ENCODE measurements at regions not wholly inside any gene's neighbourhood (a gene's known extent, or its start where the extent isn't known, plus 50 kb on each side); places are given as distances from the start of the nearest gene placed in this dataset.

DNA sequence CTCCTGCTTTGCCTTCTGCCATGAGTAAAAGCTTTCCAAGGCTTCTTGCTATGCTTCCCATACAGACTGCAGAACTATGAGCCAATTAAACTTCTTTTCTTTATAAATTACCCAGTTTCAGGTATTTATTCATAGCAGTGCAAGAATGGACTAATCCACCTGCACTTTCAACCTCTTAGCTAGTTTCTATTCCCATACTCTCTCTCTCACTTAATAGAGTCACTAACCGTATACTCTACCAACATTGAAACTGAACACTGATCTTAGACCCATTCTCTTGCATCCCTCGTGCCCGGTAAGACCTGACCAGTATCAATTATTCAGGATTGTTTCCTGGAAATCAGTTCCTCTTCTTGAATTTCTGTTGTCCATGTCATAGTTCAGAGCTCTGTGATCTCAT lies 92.7 kb upstream of the TMC3 start:
- TF ChIP-seq, protein P1, sequence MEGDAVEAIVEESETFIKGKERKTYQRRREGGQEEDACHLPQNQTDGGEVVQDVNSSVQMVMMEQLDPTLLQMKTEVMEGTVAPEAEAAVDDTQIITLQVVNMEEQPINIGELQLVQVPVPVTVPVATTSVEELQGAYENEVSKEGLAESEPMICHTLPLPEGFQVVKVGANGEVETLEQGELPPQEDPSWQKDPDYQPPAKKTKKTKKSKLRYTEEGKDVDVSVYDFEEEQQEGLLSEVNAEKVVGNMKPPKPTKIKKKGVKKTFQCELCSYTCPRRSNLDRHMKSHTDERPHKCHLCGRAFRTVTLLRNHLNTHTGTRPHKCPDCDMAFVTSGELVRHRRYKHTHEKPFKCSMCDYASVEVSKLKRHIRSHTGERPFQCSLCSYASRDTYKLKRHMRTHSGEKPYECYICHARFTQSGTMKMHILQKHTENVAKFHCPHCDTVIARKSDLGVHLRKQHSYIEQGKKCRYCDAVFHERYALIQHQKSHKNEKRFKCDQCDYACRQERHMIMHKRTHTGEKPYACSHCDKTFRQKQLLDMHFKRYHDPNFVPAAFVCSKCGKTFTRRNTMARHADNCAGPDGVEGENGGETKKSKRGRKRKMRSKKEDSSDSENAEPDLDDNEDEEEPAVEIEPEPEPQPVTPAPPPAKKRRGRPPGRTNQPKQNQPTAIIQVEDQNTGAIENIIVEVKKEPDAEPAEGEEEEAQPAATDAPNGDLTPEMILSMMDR (conservative IDR thresholded peaks at IDR 0.05; ENCODE audit: low read length): no peak
- TF ChIP-seq EZH2phosphoT487 (IDR thresholded peaks at IDR 0.05; ENCODE audit: borderline replicate concordance): no peak

Data from Loucy (cell line).